ENCODE measurements at regions not wholly inside any gene's neighbourhood (a gene's known extent, or its start where the extent isn't known, plus 50 kb on each side); places are given as distances from the start of the nearest gene placed in this dataset.

DNA sequence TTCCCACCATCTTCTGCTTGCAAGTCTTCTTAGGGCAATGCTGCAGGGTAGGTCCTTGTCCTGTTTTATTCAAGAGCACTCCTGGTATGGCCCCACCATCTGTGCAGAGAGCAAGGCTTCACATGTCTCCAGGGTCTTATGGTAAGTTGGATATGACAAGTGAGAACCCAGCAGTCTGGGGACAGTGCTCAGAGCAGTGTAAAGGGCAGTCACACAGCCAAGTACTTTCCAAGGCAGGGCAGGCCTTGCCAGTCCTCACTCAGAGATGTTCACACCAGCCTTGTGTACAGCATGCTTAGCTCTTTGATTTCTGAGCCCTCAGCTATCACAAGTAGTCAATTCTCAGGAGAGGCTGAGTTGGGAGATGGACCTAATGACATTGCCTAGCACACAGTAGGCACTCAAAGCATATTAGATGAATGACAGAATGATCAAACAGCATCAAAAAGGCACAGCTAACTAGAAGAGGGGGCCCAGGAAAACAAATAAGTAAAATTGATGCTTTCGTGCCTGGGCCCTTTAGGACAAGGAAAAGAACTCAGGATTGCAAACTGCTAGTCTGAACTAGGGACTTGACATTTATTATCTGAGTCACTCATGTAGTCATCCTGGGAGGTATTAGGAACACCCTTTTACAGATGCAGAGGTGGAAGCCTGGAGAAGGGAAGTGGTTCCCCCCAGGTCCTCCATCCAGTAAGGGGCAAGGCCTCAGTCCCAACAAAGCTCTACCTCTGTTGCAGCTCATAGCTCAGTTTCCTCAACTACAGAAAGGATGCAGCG lies 86.7 kb upstream of the CTAGE1 start:
- H3K27me3 ChIP-seq (ENCODE audit: insufficient read depth, poor library complexity, severe bottlenecking) = no peaks in the 10 kb centered on the region
- no peaks in the 10 kb centered on the region for H3K9me3 ChIP-seq (ENCODE audit: severe bottlenecking)
- no peak overlapping the region for H3K27ac ChIP-seq (ENCODE audit: poor library complexity, severe bottlenecking)
- no peak overlapping the region for H3K4me3 ChIP-seq (ENCODE audit: severe bottlenecking)
- ATAC-seq (ENCODE audit: low read depth) (peak; percentile 75), DNase-seq (ENCODE audit: low spot score) (no peak)
- peaks cover 2% of the 10 kb centered on the region for H3K4me1 ChIP-seq (ENCODE audit: insufficient read depth, poor library complexity, severe bottlenecking)
- TF ChIP-seq, protein P1, sequence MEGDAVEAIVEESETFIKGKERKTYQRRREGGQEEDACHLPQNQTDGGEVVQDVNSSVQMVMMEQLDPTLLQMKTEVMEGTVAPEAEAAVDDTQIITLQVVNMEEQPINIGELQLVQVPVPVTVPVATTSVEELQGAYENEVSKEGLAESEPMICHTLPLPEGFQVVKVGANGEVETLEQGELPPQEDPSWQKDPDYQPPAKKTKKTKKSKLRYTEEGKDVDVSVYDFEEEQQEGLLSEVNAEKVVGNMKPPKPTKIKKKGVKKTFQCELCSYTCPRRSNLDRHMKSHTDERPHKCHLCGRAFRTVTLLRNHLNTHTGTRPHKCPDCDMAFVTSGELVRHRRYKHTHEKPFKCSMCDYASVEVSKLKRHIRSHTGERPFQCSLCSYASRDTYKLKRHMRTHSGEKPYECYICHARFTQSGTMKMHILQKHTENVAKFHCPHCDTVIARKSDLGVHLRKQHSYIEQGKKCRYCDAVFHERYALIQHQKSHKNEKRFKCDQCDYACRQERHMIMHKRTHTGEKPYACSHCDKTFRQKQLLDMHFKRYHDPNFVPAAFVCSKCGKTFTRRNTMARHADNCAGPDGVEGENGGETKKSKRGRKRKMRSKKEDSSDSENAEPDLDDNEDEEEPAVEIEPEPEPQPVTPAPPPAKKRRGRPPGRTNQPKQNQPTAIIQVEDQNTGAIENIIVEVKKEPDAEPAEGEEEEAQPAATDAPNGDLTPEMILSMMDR (IDR thresholded peaks at IDR 0.05; ENCODE audit: poor library complexity, severe bottlenecking) = no peak
- H3K36me3 ChIP-seq (ENCODE audit: low read depth) = no peaks in the 10 kb centered on the region

DNA sequence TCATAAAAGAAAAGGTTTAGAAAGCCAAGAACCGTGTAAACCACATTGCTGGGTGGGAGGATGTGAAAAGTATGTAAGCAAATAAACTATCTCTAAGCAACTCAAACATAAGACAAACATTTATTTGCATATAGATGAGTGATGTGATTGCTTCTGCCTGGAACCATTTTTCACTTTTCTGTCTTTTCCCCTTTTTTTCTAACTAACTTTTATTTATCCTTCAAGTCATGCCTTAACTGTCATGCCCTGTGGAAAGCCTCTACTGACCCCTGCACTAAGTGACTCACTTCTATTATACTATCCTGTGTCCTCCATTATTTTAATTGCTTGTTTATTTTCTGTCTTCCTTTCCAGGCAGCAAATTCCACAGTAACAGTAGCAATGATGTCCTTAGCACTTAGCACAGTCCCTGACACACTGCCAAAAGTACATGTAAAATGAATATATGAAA lies 87.5 kb upstream of the CTAGE1 start:
- Histone ChIP-seq H3K36me3 (ENCODE audit: low read depth) (no peaks in the 10 kb centered on the region), H3K27ac (ENCODE audit: poor library complexity, severe bottlenecking) (no peak overlapping the region), H3K4me1 (ENCODE audit: insufficient read depth, poor library complexity, severe bottlenecking) (peaks cover 2% of the 10 kb centered on the region), H3K27me3 (ENCODE audit: insufficient read depth, poor library complexity, severe bottlenecking) (no peaks in the 10 kb centered on the region), H3K4me3 (ENCODE audit: severe bottlenecking) (no peak overlapping the region), H3K9me3 (ENCODE audit: severe bottlenecking) (no peaks in the 10 kb centered on the region)
- no peak for DNase-seq (ENCODE audit: low spot score)
- TF ChIP-seq, protein P1 (IDR thresholded peaks at IDR 0.05; ENCODE audit: poor library complexity, severe bottlenecking) = no peak
- ATAC-seq (ENCODE audit: low read depth) = peak; percentile 12; the same call in 1 of the 3 replicates

DNA sequence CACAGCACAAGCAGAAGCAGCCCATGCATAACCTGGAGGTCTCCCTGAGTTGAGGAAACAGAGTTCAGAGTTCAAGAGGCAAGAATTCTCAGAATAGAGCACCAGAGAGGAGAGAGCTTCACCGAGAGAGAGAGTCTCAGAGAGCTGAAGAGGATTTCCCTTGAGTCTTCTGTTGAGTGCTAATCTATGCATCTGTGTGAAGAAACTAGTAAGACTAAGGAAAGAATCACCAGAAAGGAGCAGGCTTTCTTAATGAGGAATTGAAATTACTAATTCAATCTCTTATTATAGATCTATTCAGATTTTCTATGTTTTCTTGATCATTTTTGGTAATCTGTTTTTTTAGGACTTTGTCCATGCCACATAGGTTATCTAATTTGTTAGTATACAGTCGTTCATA lies 89.3 kb upstream of the CTAGE1 start:
- no peaks in the 10 kb centered on the region for H3K27me3 ChIP-seq (ENCODE audit: insufficient read depth, poor library complexity, severe bottlenecking)
- DNase-seq (ENCODE audit: low spot score) (no peak), ATAC-seq (ENCODE audit: low read depth) (no peak)
- no peaks in the 10 kb centered on the region for H3K9me3 ChIP-seq (ENCODE audit: severe bottlenecking)
- peaks cover 2% of the 10 kb centered on the region for H3K4me1 ChIP-seq (ENCODE audit: insufficient read depth, poor library complexity, severe bottlenecking)
- TF ChIP-seq, protein P1 (IDR thresholded peaks at IDR 0.05; ENCODE audit: poor library complexity, severe bottlenecking) = no peak
- H3K4me3 ChIP-seq (ENCODE audit: severe bottlenecking) = no peak overlapping the region
- no peaks in the 10 kb centered on the region for H3K36me3 ChIP-seq (ENCODE audit: low read depth)
- no peak overlapping the region for H3K27ac ChIP-seq (ENCODE audit: poor library complexity, severe bottlenecking)

DNA sequence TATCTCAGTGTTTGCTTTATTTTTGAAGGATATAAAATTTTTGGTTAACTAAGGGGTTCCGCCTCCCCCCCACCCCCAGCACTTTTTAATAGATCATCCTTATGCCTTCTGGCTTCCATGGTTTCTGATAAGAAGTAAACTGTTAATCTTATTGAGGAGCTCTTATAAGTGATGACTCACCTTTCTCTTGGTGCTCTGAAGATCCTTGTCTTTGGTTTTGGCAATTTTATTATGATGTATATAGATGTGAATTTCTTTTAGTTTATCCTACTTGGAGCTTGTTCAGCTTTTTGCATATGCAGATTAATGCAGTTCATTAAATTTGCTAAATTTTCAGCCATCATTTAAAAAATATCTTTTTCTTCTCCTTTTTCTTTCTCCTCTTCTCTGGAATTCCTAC lies 91.7 kb upstream of the CTAGE1 start:
- Histone ChIP-seq H3K27me3 (ENCODE audit: insufficient read depth, poor library complexity, severe bottlenecking) (no peaks in the 10 kb centered on the region), H3K4me1 (ENCODE audit: insufficient read depth, poor library complexity, severe bottlenecking) (peaks cover 2% of the 10 kb centered on the region), H3K27ac (ENCODE audit: poor library complexity, severe bottlenecking) (no peak overlapping the region), H3K4me3 (ENCODE audit: severe bottlenecking) (no peak overlapping the region), H3K9me3 (ENCODE audit: severe bottlenecking) (no peaks in the 10 kb centered on the region), H3K36me3 (ENCODE audit: low read depth) (no peaks in the 10 kb centered on the region)
- DNase-seq (ENCODE audit: low spot score) (no peak), ATAC-seq (ENCODE audit: low read depth) (no peak)
- TF ChIP-seq, protein P1 (IDR thresholded peaks at IDR 0.05; ENCODE audit: poor library complexity, severe bottlenecking) = no peak

DNA sequence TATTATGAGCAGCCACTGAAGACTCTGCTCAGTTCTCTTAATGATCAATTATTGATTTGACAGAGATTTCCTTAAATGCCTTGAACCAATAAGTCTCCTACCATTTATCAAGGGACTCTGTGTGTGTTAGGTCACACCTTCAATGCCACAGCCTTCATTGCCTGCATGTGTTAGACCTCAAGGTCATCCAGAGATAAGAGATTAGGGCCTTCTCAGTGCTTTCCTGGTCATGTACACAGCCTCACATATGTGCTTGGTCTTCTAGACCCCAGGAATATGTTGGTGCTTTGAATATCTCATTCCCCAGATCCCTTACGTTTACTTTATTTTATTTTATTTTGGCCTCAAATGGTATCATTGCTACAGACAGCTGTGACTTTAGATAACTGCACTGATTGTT lies 93.0 kb upstream of the CTAGE1 start:
- H3K36me3 ChIP-seq (ENCODE audit: low read depth) = no peaks in the 10 kb centered on the region
- TF ChIP-seq, protein P1 (IDR thresholded peaks at IDR 0.05; ENCODE audit: poor library complexity, severe bottlenecking) = no peak
- no peaks in the 10 kb centered on the region for H3K27me3 ChIP-seq (ENCODE audit: insufficient read depth, poor library complexity, severe bottlenecking)
- H3K4me1 ChIP-seq (ENCODE audit: insufficient read depth, poor library complexity, severe bottlenecking) = no peaks in the 10 kb centered on the region
- H3K9me3 ChIP-seq (ENCODE audit: severe bottlenecking) = no peaks in the 10 kb centered on the region
- no peak overlapping the region for H3K4me3 ChIP-seq (ENCODE audit: severe bottlenecking)
- ATAC-seq (ENCODE audit: low read depth) (no peak), DNase-seq (ENCODE audit: low spot score) (no peak)
- no peak overlapping the region for H3K27ac ChIP-seq (ENCODE audit: poor library complexity, severe bottlenecking)
